ENCODE measurements at regions not wholly inside any gene's neighbourhood (a gene's known extent, or its start where the extent isn't known, plus 50 kb on each side); places are given as distances from the start of the nearest gene placed in this dataset.

- H3K4me3 ChIP-seq (ENCODE audit: low read depth in 1 of 2, low read length in 2 of 2): no peak overlapping the region
- no peaks in the 10 kb centered on the region for H3K4me1 ChIP-seq (ENCODE audit: control insufficient read depth in 1 of 2, insufficient read depth in 2 of 2, low read length in 2 of 2)
- H3K36me3 ChIP-seq (ENCODE audit: control insufficient read depth in 1 of 2, insufficient read depth in 2 of 2, low read length in 2 of 2): no peaks in the 10 kb centered on the region
- no peak overlapping the region for H3K27ac ChIP-seq (ENCODE audit: low read length)
- H3K9me3 ChIP-seq (ENCODE audit: control insufficient read depth in 1 of 2, low read length in 2 of 2): no peaks in the 10 kb centered on the region
- no peaks in the 10 kb centered on the region for H3K27me3 ChIP-seq (ENCODE audit: low read depth, low read length)
Measured at GRCh38 chr15:46556559-46557379, 921.9 kb downstream of the SQOR start.

GRCh38 chr15:46567968-46568367, 933.1 kb downstream of the SQOR start:
- no peaks in the 10 kb centered on the region for H3K4me1 ChIP-seq (ENCODE audit: control insufficient read depth in 1 of 2, insufficient read depth in 2 of 2, low read length in 2 of 2)
- no peaks in the 10 kb centered on the region for H3K36me3 ChIP-seq (ENCODE audit: control insufficient read depth in 1 of 2, insufficient read depth in 2 of 2, low read length in 2 of 2)
- H3K9me3 ChIP-seq (ENCODE audit: control insufficient read depth in 1 of 2, low read length in 2 of 2): no peaks in the 10 kb centered on the region
- H3K4me3 ChIP-seq (ENCODE audit: low read depth in 1 of 2, low read length in 2 of 2): no peak overlapping the region
- H3K27me3 ChIP-seq (ENCODE audit: low read depth, low read length): no peaks in the 10 kb centered on the region
- no peak overlapping the region for H3K27ac ChIP-seq (ENCODE audit: low read length)

- no peaks in the 10 kb centered on the region for H3K27me3 ChIP-seq (ENCODE audit: low read depth, low read length)
- no peaks in the 10 kb centered on the region for H3K9me3 ChIP-seq (ENCODE audit: control insufficient read depth in 1 of 2, low read length in 2 of 2)
- no peaks in the 10 kb centered on the region for H3K4me1 ChIP-seq (ENCODE audit: control insufficient read depth in 1 of 2, insufficient read depth in 2 of 2, low read length in 2 of 2)
- H3K27ac ChIP-seq (ENCODE audit: low read length): no peak overlapping the region
- H3K4me3 ChIP-seq (ENCODE audit: low read depth in 1 of 2, low read length in 2 of 2): no peak overlapping the region
- no peaks in the 10 kb centered on the region for H3K36me3 ChIP-seq (ENCODE audit: control insufficient read depth in 1 of 2, insufficient read depth in 2 of 2, low read length in 2 of 2)
Measured at GRCh38 chr15:46569781-46570180, 935.0 kb downstream of the SQOR start.

GRCh38 chr15:46576646-46577395, 942.0 kb downstream of the SQOR start:
- Histone ChIP-seq H3K27ac (ENCODE audit: low read length) (no peak overlapping the region), H3K4me1 (ENCODE audit: control insufficient read depth in 1 of 2, insufficient read depth in 2 of 2, low read length in 2 of 2) (no peaks in the 10 kb centered on the region), H3K9me3 (ENCODE audit: control insufficient read depth in 1 of 2, low read length in 2 of 2) (no peaks in the 10 kb centered on the region), H3K4me3 (ENCODE audit: low read depth in 1 of 2, low read length in 2 of 2) (no peak overlapping the region), H3K36me3 (ENCODE audit: control insufficient read depth in 1 of 2, insufficient read depth in 2 of 2, low read length in 2 of 2) (no peaks in the 10 kb centered on the region), H3K27me3 (ENCODE audit: low read depth, low read length) (no peaks in the 10 kb centered on the region)

GRCh38 chr15:46577767-46578166, 942.9 kb downstream of the SQOR start:
- no peak overlapping the region for H3K27ac ChIP-seq (ENCODE audit: low read length)
- H3K4me3 ChIP-seq (ENCODE audit: low read depth in 1 of 2, low read length in 2 of 2): no peak overlapping the region
- H3K9me3 ChIP-seq (ENCODE audit: control insufficient read depth in 1 of 2, low read length in 2 of 2): no peaks in the 10 kb centered on the region
- H3K27me3 ChIP-seq (ENCODE audit: low read depth, low read length): no peaks in the 10 kb centered on the region
- no peaks in the 10 kb centered on the region for H3K36me3 ChIP-seq (ENCODE audit: control insufficient read depth in 1 of 2, insufficient read depth in 2 of 2, low read length in 2 of 2)
- no peaks in the 10 kb centered on the region for H3K4me1 ChIP-seq (ENCODE audit: control insufficient read depth in 1 of 2, insufficient read depth in 2 of 2, low read length in 2 of 2)

GRCh38 chr15:46580487-46580886, 945.7 kb downstream of the SQOR start:
- H3K4me3 ChIP-seq (ENCODE audit: low read depth in 1 of 2, low read length in 2 of 2): no peak overlapping the region
- no peak overlapping the region for H3K27ac ChIP-seq (ENCODE audit: low read length)
- H3K4me1 ChIP-seq (ENCODE audit: control insufficient read depth in 1 of 2, insufficient read depth in 2 of 2, low read length in 2 of 2): no peaks in the 10 kb centered on the region
- H3K27me3 ChIP-seq (ENCODE audit: low read depth, low read length): no peaks in the 10 kb centered on the region
- H3K36me3 ChIP-seq (ENCODE audit: control insufficient read depth in 1 of 2, insufficient read depth in 2 of 2, low read length in 2 of 2): no peaks in the 10 kb centered on the region
- no peaks in the 10 kb centered on the region for H3K9me3 ChIP-seq (ENCODE audit: control insufficient read depth in 1 of 2, low read length in 2 of 2)

- Histone ChIP-seq H3K36me3 (ENCODE audit: control insufficient read depth in 1 of 2, insufficient read depth in 2 of 2, low read length in 2 of 2) (no peaks in the 10 kb centered on the region), H3K27me3 (ENCODE audit: low read depth, low read length) (no peaks in the 10 kb centered on the region), H3K9me3 (ENCODE audit: control insufficient read depth in 1 of 2, low read length in 2 of 2) (no peaks in the 10 kb centered on the region), H3K27ac (ENCODE audit: low read length) (no peak overlapping the region), H3K4me1 (ENCODE audit: control insufficient read depth in 1 of 2, insufficient read depth in 2 of 2, low read length in 2 of 2) (no peaks in the 10 kb centered on the region), H3K4me3 (ENCODE audit: low read depth in 1 of 2, low read length in 2 of 2) (no peak overlapping the region)
Measured at GRCh38 chr15:46580924-46581323, 946.1 kb downstream of the SQOR start.

GRCh38 chr15:46589088-46589487, 954.3 kb downstream of the SQOR start:
- H3K4me3 ChIP-seq (ENCODE audit: low read depth in 1 of 2, low read length in 2 of 2): no peak overlapping the region
- H3K4me1 ChIP-seq (ENCODE audit: control insufficient read depth in 1 of 2, insufficient read depth in 2 of 2, low read length in 2 of 2): no peaks in the 10 kb centered on the region

GRCh38 chr15:46591462-46591861, 956.6 kb downstream of the SQOR start:
- H3K4me1 ChIP-seq (ENCODE audit: control insufficient read depth in 1 of 2, insufficient read depth in 2 of 2, low read length in 2 of 2): no peaks in the 10 kb centered on the region
- no peak overlapping the region for H3K27ac ChIP-seq (ENCODE audit: low read length)
- H3K9me3 ChIP-seq (ENCODE audit: control insufficient read depth in 1 of 2, low read length in 2 of 2): no peaks in the 10 kb centered on the region
- H3K27me3 ChIP-seq (ENCODE audit: low read depth, low read length): no peaks in the 10 kb centered on the region
- H3K4me3 ChIP-seq (ENCODE audit: low read depth in 1 of 2, low read length in 2 of 2): no peak overlapping the region
- H3K36me3 ChIP-seq (ENCODE audit: control insufficient read depth in 1 of 2, insufficient read depth in 2 of 2, low read length in 2 of 2): no peaks in the 10 kb centered on the region

More at GRCh38 chr15:46589088-46589487, 954.3 kb downstream of the SQOR start:
- no peaks in the 10 kb centered on the region for H3K36me3 ChIP-seq (ENCODE audit: control insufficient read depth in 1 of 2, insufficient read depth in 2 of 2, low read length in 2 of 2)
- H3K9me3 ChIP-seq (ENCODE audit: control insufficient read depth in 1 of 2, low read length in 2 of 2): no peaks in the 10 kb centered on the region
- H3K27me3 ChIP-seq (ENCODE audit: low read depth, low read length): no peaks in the 10 kb centered on the region
- H3K27ac ChIP-seq (ENCODE audit: low read length): no peak overlapping the region

- Histone ChIP-seq H3K36me3 (ENCODE audit: control insufficient read depth in 1 of 2, insufficient read depth in 2 of 2, low read length in 2 of 2) (no peaks in the 10 kb centered on the region), H3K4me3 (ENCODE audit: low read depth in 1 of 2, low read length in 2 of 2) (no peak overlapping the region), H3K27ac (ENCODE audit: low read length) (no peak overlapping the region), H3K4me1 (ENCODE audit: control insufficient read depth in 1 of 2, insufficient read depth in 2 of 2, low read length in 2 of 2) (no peaks in the 10 kb centered on the region), H3K27me3 (ENCODE audit: low read depth, low read length) (no peaks in the 10 kb centered on the region), H3K9me3 (ENCODE audit: control insufficient read depth in 1 of 2, low read length in 2 of 2) (no peaks in the 10 kb centered on the region)
Measured at GRCh38 chr15:46595016-46595415, 960.2 kb downstream of the SQOR start.

- Histone ChIP-seq H3K27me3 (ENCODE audit: low read depth, low read length) (no peaks in the 10 kb centered on the region), H3K9me3 (ENCODE audit: control insufficient read depth in 1 of 2, low read length in 2 of 2) (no peaks in the 10 kb centered on the region), H3K4me3 (ENCODE audit: low read depth in 1 of 2, low read length in 2 of 2) (no peak overlapping the region), H3K36me3 (ENCODE audit: control insufficient read depth in 1 of 2, insufficient read depth in 2 of 2, low read length in 2 of 2) (no peaks in the 10 kb centered on the region), H3K4me1 (ENCODE audit: control insufficient read depth in 1 of 2, insufficient read depth in 2 of 2, low read length in 2 of 2) (no peaks in the 10 kb centered on the region), H3K27ac (ENCODE audit: low read length) (no peak overlapping the region)
Measured at GRCh38 chr15:46607077-46607476, 972.2 kb downstream of the SQOR start.

Measured in muscle layer of duodenum (tissue), 2 donors.